ENCODE measurements at regions not wholly inside any gene's neighbourhood (a gene's known extent, or its start where the extent isn't known, plus 50 kb on each side); places are given as distances from the start of the nearest gene placed in this dataset.

GRCh38 chr6:135789375-135790050 lies 62.0 kb upstream of the PDE7B start:
- TF ChIP-seq, protein P1, sequence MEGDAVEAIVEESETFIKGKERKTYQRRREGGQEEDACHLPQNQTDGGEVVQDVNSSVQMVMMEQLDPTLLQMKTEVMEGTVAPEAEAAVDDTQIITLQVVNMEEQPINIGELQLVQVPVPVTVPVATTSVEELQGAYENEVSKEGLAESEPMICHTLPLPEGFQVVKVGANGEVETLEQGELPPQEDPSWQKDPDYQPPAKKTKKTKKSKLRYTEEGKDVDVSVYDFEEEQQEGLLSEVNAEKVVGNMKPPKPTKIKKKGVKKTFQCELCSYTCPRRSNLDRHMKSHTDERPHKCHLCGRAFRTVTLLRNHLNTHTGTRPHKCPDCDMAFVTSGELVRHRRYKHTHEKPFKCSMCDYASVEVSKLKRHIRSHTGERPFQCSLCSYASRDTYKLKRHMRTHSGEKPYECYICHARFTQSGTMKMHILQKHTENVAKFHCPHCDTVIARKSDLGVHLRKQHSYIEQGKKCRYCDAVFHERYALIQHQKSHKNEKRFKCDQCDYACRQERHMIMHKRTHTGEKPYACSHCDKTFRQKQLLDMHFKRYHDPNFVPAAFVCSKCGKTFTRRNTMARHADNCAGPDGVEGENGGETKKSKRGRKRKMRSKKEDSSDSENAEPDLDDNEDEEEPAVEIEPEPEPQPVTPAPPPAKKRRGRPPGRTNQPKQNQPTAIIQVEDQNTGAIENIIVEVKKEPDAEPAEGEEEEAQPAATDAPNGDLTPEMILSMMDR (IDR thresholded peaks at IDR 0.05; ENCODE audit: low read depth, low read length, missing input control): no peak
- TF ChIP-seq, protein P2, sequence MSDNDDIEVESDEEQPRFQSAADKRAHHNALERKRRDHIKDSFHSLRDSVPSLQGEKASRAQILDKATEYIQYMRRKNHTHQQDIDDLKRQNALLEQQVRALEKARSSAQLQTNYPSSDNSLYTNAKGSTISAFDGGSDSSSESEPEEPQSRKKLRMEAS (IDR thresholded peaks at IDR 0.05): no peak
- TF ChIP-seq EGR1 (IDR thresholded peaks at IDR 0.05; ENCODE audit: low read depth in 2 of 2) (no peak), TAF1 (conservative IDR thresholded peaks at IDR 0.05) (no peak), GABPA (IDR thresholded peaks at IDR 0.05 in 1 of 2, conservative IDR thresholded peaks at IDR 0.05 in 1 of 2) (no peak), RAD21 (IDR thresholded peaks at IDR 0.05) (no peak), RXRA (IDR thresholded peaks at IDR 0.05) (no peak), HNF4G (IDR thresholded peaks at IDR 0.05) (no peak), SP1 (IDR thresholded peaks at IDR 0.05) (no peak)
- TF ChIP-seq, protein P3, sequence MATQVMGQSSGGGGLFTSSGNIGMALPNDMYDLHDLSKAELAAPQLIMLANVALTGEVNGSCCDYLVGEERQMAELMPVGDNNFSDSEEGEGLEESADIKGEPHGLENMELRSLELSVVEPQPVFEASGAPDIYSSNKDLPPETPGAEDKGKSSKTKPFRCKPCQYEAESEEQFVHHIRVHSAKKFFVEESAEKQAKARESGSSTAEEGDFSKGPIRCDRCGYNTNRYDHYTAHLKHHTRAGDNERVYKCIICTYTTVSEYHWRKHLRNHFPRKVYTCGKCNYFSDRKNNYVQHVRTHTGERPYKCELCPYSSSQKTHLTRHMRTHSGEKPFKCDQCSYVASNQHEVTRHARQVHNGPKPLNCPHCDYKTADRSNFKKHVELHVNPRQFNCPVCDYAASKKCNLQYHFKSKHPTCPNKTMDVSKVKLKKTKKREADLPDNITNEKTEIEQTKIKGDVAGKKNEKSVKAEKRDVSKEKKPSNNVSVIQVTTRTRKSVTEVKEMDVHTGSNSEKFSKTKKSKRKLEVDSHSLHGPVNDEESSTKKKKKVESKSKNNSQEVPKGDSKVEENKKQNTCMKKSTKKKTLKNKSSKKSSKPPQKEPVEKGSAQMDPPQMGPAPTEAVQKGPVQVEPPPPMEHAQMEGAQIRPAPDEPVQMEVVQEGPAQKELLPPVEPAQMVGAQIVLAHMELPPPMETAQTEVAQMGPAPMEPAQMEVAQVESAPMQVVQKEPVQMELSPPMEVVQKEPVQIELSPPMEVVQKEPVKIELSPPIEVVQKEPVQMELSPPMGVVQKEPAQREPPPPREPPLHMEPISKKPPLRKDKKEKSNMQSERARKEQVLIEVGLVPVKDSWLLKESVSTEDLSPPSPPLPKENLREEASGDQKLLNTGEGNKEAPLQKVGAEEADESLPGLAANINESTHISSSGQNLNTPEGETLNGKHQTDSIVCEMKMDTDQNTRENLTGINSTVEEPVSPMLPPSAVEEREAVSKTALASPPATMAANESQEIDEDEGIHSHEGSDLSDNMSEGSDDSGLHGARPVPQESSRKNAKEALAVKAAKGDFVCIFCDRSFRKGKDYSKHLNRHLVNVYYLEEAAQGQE (IDR thresholded peaks at IDR 0.05): no peak
